ENCODE measurements at regions not wholly inside any gene's neighbourhood (a gene's known extent, or its start where the extent isn't known, plus 50 kb on each side); places are given as distances from the start of the nearest gene placed in this dataset.

- TF ChIP-seq EZH2 (IDR thresholded peaks at IDR 0.05; ENCODE audit: borderline replicate concordance, control insufficient read depth, low read depth, low read length) (no peak), CHD2 (IDR thresholded peaks at IDR 0.05; ENCODE audit: borderline replicate concordance, low read depth, low read length) (no peak), CTCF (IDR thresholded peaks at IDR 0.05 in 2 of 3, conservative IDR thresholded peaks at IDR 0.05 in 1 of 3; ENCODE audit: control insufficient read depth in 2 of 3, extremely low read depth in 1 of 3, insufficient read depth in 1 of 3, low read depth in 3 of 3, low read length in 3 of 3) (peak; percentile 85 to 96 (median 94)), SMC3 (IDR thresholded peaks at IDR 0.05; ENCODE audit: borderline replicate concordance, low read length) (peak; percentile 60), HDAC2 (IDR thresholded peaks at IDR 0.05) (no peak), CBFB (IDR thresholded peaks at IDR 0.05; ENCODE audit: low read depth) (no peak), CREB1 (IDR thresholded peaks at IDR 0.05; ENCODE audit: low read depth) (no peak), E2F4 (IDR thresholded peaks at IDR 0.05; ENCODE audit: low read depth, low read length) (no peak), PML (IDR thresholded peaks at IDR 0.05; ENCODE audit: low read length) (no peak)
Measured at GRCh38 chrX:109890910-109891502, 111.9 kb upstream of the TMEM164 start.
